ENCODE measurements at regions not wholly inside any gene's neighbourhood (a gene's known extent, or its start where the extent isn't known, plus 50 kb on each side); places are given as distances from the start of the nearest gene placed in this dataset.

GRCh38 chr12:113666223-113666622 is 194.6 kb upstream of the LHX5 start:
- Histone ChIP-seq H3K4me1 (ENCODE audit: control insufficient read depth, insufficient read depth, low read length) (no peaks in the 10 kb centered on the region), H3K27me3 (replicated peaks; ENCODE audit: control insufficient read depth, insufficient read depth, low read length) (peaks cover 72% of the 10 kb centered on the region), H3K9me3 (ENCODE audit: control insufficient read depth, low read length) (no peaks in the 10 kb centered on the region), H3K4me3 (ENCODE audit: low read length) (no peak overlapping the region), H3K36me3 (ENCODE audit: control insufficient read depth, insufficient read depth, low read length, severe bottlenecking) (no peaks in the 10 kb centered on the region), H3K9ac (ENCODE audit: low read length) (no peak overlapping the region)
- no peak for DNase-seq (ENCODE audit: low read depth)

GRCh38 chr12:113665457-113665856 is 193.8 kb upstream of the LHX5 start:
- H3K27me3 ChIP-seq (replicated peaks; ENCODE audit: control insufficient read depth, insufficient read depth, low read length), result peaks cover 65% of the 10 kb centered on the region
- DNase-seq (ENCODE audit: low read depth), result no peak
- no peak overlapping the region for H3K4me3 ChIP-seq (ENCODE audit: low read length)
- H3K4me1 ChIP-seq (ENCODE audit: control insufficient read depth, insufficient read depth, low read length), result no peaks in the 10 kb centered on the region
- H3K9me3 ChIP-seq (ENCODE audit: control insufficient read depth, low read length), result no peaks in the 10 kb centered on the region
- no peak overlapping the region for H3K9ac ChIP-seq (ENCODE audit: low read length)
- H3K36me3 ChIP-seq (ENCODE audit: control insufficient read depth, insufficient read depth, low read length, severe bottlenecking), result no peaks in the 10 kb centered on the region

- no peaks in the 10 kb centered on the region for H3K4me1 ChIP-seq (ENCODE audit: control insufficient read depth, insufficient read depth, low read length)
- no peaks in the 10 kb centered on the region for H3K9me3 ChIP-seq (ENCODE audit: control insufficient read depth, low read length)
- H3K36me3 ChIP-seq (ENCODE audit: control insufficient read depth, insufficient read depth, low read length, severe bottlenecking), result no peaks in the 10 kb centered on the region
- DNase-seq (ENCODE audit: low read depth), result no peak
- peaks cover 54% of the 10 kb centered on the region for H3K27me3 ChIP-seq (replicated peaks; ENCODE audit: control insufficient read depth, insufficient read depth, low read length)
- H3K4me3 ChIP-seq (ENCODE audit: low read length), result no peak overlapping the region
- H3K9ac ChIP-seq (ENCODE audit: low read length), result no peak overlapping the region
Observed at GRCh38 chr12:113664224-113664681, 192.6 kb upstream of the LHX5 start.

- no peak overlapping the region for H3K9ac ChIP-seq (ENCODE audit: low read length)
- DNase-seq (ENCODE audit: low read depth), result no peak
- H3K36me3 ChIP-seq (ENCODE audit: control insufficient read depth, insufficient read depth, low read length, severe bottlenecking), result no peaks in the 10 kb centered on the region
- no peaks in the 10 kb centered on the region for H3K9me3 ChIP-seq (ENCODE audit: control insufficient read depth, low read length)
- H3K27me3 ChIP-seq (replicated peaks; ENCODE audit: control insufficient read depth, insufficient read depth, low read length), result peaks cover 47% of the 10 kb centered on the region
- no peaks in the 10 kb centered on the region for H3K4me1 ChIP-seq (ENCODE audit: control insufficient read depth, insufficient read depth, low read length)
- H3K4me3 ChIP-seq (ENCODE audit: low read length), result no peak overlapping the region
Observed at GRCh38 chr12:113663396-113663795, 191.7 kb upstream of the LHX5 start.

GRCh38 chr12:113660936-113661335 is 189.3 kb upstream of the LHX5 start:
- no peak overlapping the region for H3K9ac ChIP-seq (ENCODE audit: low read length)
- peaks cover 22% of the 10 kb centered on the region for H3K27me3 ChIP-seq (replicated peaks; ENCODE audit: control insufficient read depth, insufficient read depth, low read length)
- no peak for DNase-seq (ENCODE audit: low read depth)
- no peak overlapping the region for H3K4me3 ChIP-seq (ENCODE audit: low read length)
- no peaks in the 10 kb centered on the region for H3K9me3 ChIP-seq (ENCODE audit: control insufficient read depth, low read length)
- no peaks in the 10 kb centered on the region for H3K36me3 ChIP-seq (ENCODE audit: control insufficient read depth, insufficient read depth, low read length, severe bottlenecking)
- no peaks in the 10 kb centered on the region for H3K4me1 ChIP-seq (ENCODE audit: control insufficient read depth, insufficient read depth, low read length)

- no peak for DNase-seq (ENCODE audit: low read depth)
- Histone ChIP-seq H3K36me3 (ENCODE audit: control insufficient read depth, insufficient read depth, low read length, severe bottlenecking) (no peaks in the 10 kb centered on the region), H3K4me1 (ENCODE audit: control insufficient read depth, insufficient read depth, low read length) (no peaks in the 10 kb centered on the region), H3K27me3 (replicated peaks; ENCODE audit: control insufficient read depth, insufficient read depth, low read length) (peaks cover 18% of the 10 kb centered on the region), H3K4me3 (ENCODE audit: low read length) (no peak overlapping the region), H3K9me3 (ENCODE audit: control insufficient read depth, low read length) (peaks cover 7% of the 10 kb centered on the region), H3K9ac (ENCODE audit: low read length) (no peak overlapping the region)
Observed at GRCh38 chr12:113659416-113659815, 187.7 kb upstream of the LHX5 start.

GRCh38 chr12:113659015-113659414 is 187.3 kb upstream of the LHX5 start:
- no peak overlapping the region for H3K9ac ChIP-seq (ENCODE audit: low read length)
- DNase-seq (ENCODE audit: low read depth), result no peak
- H3K4me3 ChIP-seq (ENCODE audit: low read length), result no peak overlapping the region

GRCh38 chr12:113658006-113658655 is 186.5 kb upstream of the LHX5 start:
- no peak for DNase-seq (ENCODE audit: low read depth)
- no peaks in the 10 kb centered on the region for H3K4me1 ChIP-seq (ENCODE audit: control insufficient read depth, insufficient read depth, low read length)

More at GRCh38 chr12:113659015-113659414, 187.3 kb upstream of the LHX5 start:
- Histone ChIP-seq H3K27me3 (replicated peaks; ENCODE audit: control insufficient read depth, insufficient read depth, low read length) (peaks cover 17% of the 10 kb centered on the region), H3K4me1 (ENCODE audit: control insufficient read depth, insufficient read depth, low read length) (no peaks in the 10 kb centered on the region), H3K9me3 (ENCODE audit: control insufficient read depth, low read length) (peaks cover 7% of the 10 kb centered on the region), H3K36me3 (ENCODE audit: control insufficient read depth, insufficient read depth, low read length, severe bottlenecking) (no peaks in the 10 kb centered on the region)

GRCh38 chr12:113655919-113656318 is 184.2 kb upstream of the LHX5 start:
- Histone ChIP-seq H3K27me3 (replicated peaks; ENCODE audit: control insufficient read depth, insufficient read depth, low read length) (peaks cover 5% of the 10 kb centered on the region), H3K9ac (ENCODE audit: low read length) (no peak overlapping the region), H3K36me3 (ENCODE audit: control insufficient read depth, insufficient read depth, low read length, severe bottlenecking) (no peaks in the 10 kb centered on the region), H3K4me3 (ENCODE audit: low read length) (no peak overlapping the region), H3K4me1 (ENCODE audit: control insufficient read depth, insufficient read depth, low read length) (no peaks in the 10 kb centered on the region), H3K9me3 (ENCODE audit: control insufficient read depth, low read length) (peaks cover 15% of the 10 kb centered on the region)
- no peak for DNase-seq (ENCODE audit: low read depth)

More at GRCh38 chr12:113658006-113658655, 186.5 kb upstream of the LHX5 start:
- H3K9ac ChIP-seq (ENCODE audit: low read length), result no peak overlapping the region
- no peak overlapping the region for H3K4me3 ChIP-seq (ENCODE audit: low read length)
- peaks cover 11% of the 10 kb centered on the region for H3K9me3 ChIP-seq (ENCODE audit: control insufficient read depth, low read length)
- peaks cover 19% of the 10 kb centered on the region for H3K27me3 ChIP-seq (replicated peaks; ENCODE audit: control insufficient read depth, insufficient read depth, low read length)
- H3K36me3 ChIP-seq (ENCODE audit: control insufficient read depth, insufficient read depth, low read length, severe bottlenecking), result no peaks in the 10 kb centered on the region

GRCh38 chr12:113655479-113655878 is 183.8 kb upstream of the LHX5 start:
- no peaks in the 10 kb centered on the region for H3K36me3 ChIP-seq (ENCODE audit: control insufficient read depth, insufficient read depth, low read length, severe bottlenecking)
- H3K27me3 ChIP-seq (replicated peaks; ENCODE audit: control insufficient read depth, insufficient read depth, low read length), result peaks cover 5% of the 10 kb centered on the region
- H3K9me3 ChIP-seq (ENCODE audit: control insufficient read depth, low read length), result peaks cover 15% of the 10 kb centered on the region
- H3K9ac ChIP-seq (ENCODE audit: low read length), result no peak overlapping the region
- no peaks in the 10 kb centered on the region for H3K4me1 ChIP-seq (ENCODE audit: control insufficient read depth, insufficient read depth, low read length)
- no peak for DNase-seq (ENCODE audit: low read depth)
- H3K4me3 ChIP-seq (ENCODE audit: low read length), result no peak overlapping the region

- DNase-seq (ENCODE audit: low read depth), result no peak
- no peaks in the 10 kb centered on the region for H3K4me1 ChIP-seq (ENCODE audit: control insufficient read depth, insufficient read depth, low read length)
- H3K4me3 ChIP-seq (ENCODE audit: low read length), result no peak overlapping the region
- H3K27me3 ChIP-seq (replicated peaks; ENCODE audit: control insufficient read depth, insufficient read depth, low read length), result peaks cover 15% of the 10 kb centered on the region
- no peak overlapping the region for H3K9ac ChIP-seq (ENCODE audit: low read length)
- H3K36me3 ChIP-seq (ENCODE audit: control insufficient read depth, insufficient read depth, low read length, severe bottlenecking), result no peaks in the 10 kb centered on the region
- peaks cover 15% of the 10 kb centered on the region for H3K9me3 ChIP-seq (ENCODE audit: control insufficient read depth, low read length)
Observed at GRCh38 chr12:113651662-113652061, 180.0 kb upstream of the LHX5 start.

GRCh38 chr12:113650476-113650875 is 178.8 kb upstream of the LHX5 start:
- Histone ChIP-seq H3K9ac (ENCODE audit: low read length) (no peak overlapping the region), H3K9me3 (ENCODE audit: control insufficient read depth, low read length) (peaks cover 15% of the 10 kb centered on the region), H3K27me3 (replicated peaks; ENCODE audit: control insufficient read depth, insufficient read depth, low read length) (peaks cover 24% of the 10 kb centered on the region), H3K4me1 (ENCODE audit: control insufficient read depth, insufficient read depth, low read length) (no peaks in the 10 kb centered on the region), H3K36me3 (ENCODE audit: control insufficient read depth, insufficient read depth, low read length, severe bottlenecking) (no peaks in the 10 kb centered on the region), H3K4me3 (ENCODE audit: low read length) (no peak overlapping the region)
- DNase-seq (ENCODE audit: low read depth), result no peak

Measured in adipocyte (in vitro differentiated cells).